ENCODE measurements at regions not wholly inside any gene's neighbourhood (a gene's known extent, or its start where the extent isn't known, plus 50 kb on each side); places are given as distances from the start of the nearest gene placed in this dataset.

- DNase-seq (ENCODE audit: low spot score): no peak
Measured at GRCh38 chr9:86830356-86830755, 117.0 kb downstream of the GAS1 start.

GRCh38 chr9:86829496-86830046 is 117.7 kb downstream of the GAS1 start:
- no peak for DNase-seq (ENCODE audit: low spot score)

- no peak for DNase-seq (ENCODE audit: low spot score)
Measured at GRCh38 chr9:86828631-86829030, 118.7 kb downstream of the GAS1 start.

- no peak for DNase-seq (ENCODE audit: low spot score)
Measured at GRCh38 chr9:86827893-86828292, 119.4 kb downstream of the GAS1 start.

- no peak for DNase-seq (ENCODE audit: low spot score)
Measured at GRCh38 chr9:86825299-86825698, 122.0 kb downstream of the GAS1 start.

GRCh38 chr9:86822006-86822801 is 125.1 kb downstream of the GAS1 start:
- DNase-seq (ENCODE audit: low spot score): no peak

GRCh38 chr9:86821006-86821845 is 126.1 kb downstream of the GAS1 start:
- no peak for DNase-seq (ENCODE audit: low spot score)

- DNase-seq (ENCODE audit: low spot score): no peak
Measured at GRCh38 chr9:86819552-86819951, 127.8 kb downstream of the GAS1 start.

GRCh38 chr9:86818636-86819035 is 128.7 kb downstream of the GAS1 start:
- no peak for DNase-seq (ENCODE audit: low spot score)

GRCh38 chr9:86816868-86817267 is 130.4 kb downstream of the GAS1 start:
- DNase-seq (ENCODE audit: low spot score): no peak

- DNase-seq (ENCODE audit: low spot score): no peak
Measured at GRCh38 chr9:86816366-86816765, 130.9 kb downstream of the GAS1 start.

GRCh38 chr9:86812616-86813015 is 134.7 kb downstream of the GAS1 start:
- DNase-seq (ENCODE audit: low spot score): no peak

- DNase-seq (ENCODE audit: low spot score): no peak
Measured at GRCh38 chr9:86809759-86810367, 137.4 kb downstream of the GAS1 start.

GRCh38 chr9:86809151-86809550 is 138.2 kb downstream of the GAS1 start:
- DNase-seq (ENCODE audit: low spot score): no peak

- DNase-seq (ENCODE audit: low spot score): no peak
Measured at GRCh38 chr9:86807367-86807976, 139.8 kb downstream of the GAS1 start.

- DNase-seq (ENCODE audit: low spot score): no peak
Measured at GRCh38 chr9:86804011-86804410, 143.3 kb downstream of the GAS1 start.

- no peak for DNase-seq (ENCODE audit: low spot score)
Measured at GRCh38 chr9:86802900-86803673, 144.2 kb downstream of the GAS1 start.

GRCh38 chr9:86801246-86801645 is 146.1 kb downstream of the GAS1 start:
- DNase-seq (ENCODE audit: low spot score): no peak

GRCh38 chr9:86800681-86801080 is 146.6 kb downstream of the GAS1 start:
- DNase-seq (ENCODE audit: low spot score): no peak

GRCh38 chr9:86798966-86799365 is 148.3 kb downstream of the GAS1 start:
- DNase-seq (ENCODE audit: low spot score): no peak

GRCh38 chr9:86796666-86797065 is 150.6 kb downstream of the GAS1 start:
- no peak for DNase-seq (ENCODE audit: low spot score)
